Hindlimb muscle (tissue), 1 donor: ENCODE measurements at regions not wholly inside any gene's neighbourhood (a gene's known extent, or its start where the extent isn't known, plus 50 kb on each side); places are given as distances from the start of the nearest gene placed in this dataset.

Experiments
- DNase-seq: peaks from one replicate; pipeline ENCODE4 v3.0.0-alpha.2; 2013

DNA sequence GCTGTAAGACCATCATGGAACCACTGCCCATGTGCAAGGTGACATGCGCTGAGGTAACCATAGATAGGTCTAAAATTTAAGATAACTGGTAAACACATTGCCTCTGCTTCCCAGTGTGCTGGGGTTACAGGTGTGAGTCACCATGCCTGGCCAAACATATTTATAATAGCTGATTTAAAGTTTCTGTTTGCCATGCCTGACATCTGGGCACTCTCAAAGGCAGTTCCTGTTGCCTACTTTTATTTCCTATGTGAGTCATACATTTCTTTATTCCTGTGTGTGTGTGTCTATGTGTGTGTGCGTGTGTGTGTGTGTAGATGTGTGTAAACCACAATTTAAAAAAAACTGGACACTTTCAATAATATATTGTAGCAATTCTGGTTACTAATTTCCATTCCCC is 415.2 kb upstream of the NETO1 start:
- no peak for DNase-seq

GRCh38 chr18:73279498-73279897 is 411.7 kb upstream of the NETO1 start:
- DNase-seq = no peak

GRCh38 chr18:73274812-73275621 is 407.2 kb upstream of the NETO1 start:
- no peak for DNase-seq

DNA sequence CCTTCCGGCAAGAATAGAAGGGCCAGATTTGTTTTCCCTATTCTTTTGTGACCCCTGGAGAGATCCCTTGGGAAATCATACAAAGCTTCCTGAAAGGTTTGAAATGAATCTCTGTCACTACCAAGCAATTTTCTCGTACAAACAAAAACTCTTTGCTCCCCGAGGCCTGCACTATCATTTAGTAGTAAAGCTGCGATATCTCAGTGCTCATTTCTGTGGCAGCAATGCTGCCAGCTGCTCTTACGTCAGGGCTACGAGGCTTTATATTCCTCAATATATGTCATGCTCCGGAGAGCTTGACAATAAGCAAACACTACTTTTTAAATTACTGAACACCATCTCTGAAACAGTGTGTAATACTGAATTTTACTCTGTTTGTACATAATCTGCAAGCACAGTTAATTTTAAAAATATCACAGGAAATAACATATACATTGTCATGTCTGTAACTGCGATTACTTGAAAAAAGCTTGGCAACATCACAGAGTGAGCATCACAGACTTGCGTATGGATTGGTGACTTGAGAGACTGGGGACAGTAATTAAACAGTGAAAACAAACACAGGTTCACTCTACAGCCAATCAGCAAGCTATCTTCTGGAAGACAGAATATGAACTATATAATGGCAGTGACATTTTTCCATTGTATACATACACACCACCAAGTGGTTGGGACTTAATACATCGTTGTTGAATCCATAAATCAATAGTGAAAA is 403.3 kb upstream of the NETO1 start:
- no peak for DNase-seq

- DNase-seq = no peak
Observed at GRCh38 chr18:73264562-73264921, 396.8 kb upstream of the NETO1 start.

DNA sequence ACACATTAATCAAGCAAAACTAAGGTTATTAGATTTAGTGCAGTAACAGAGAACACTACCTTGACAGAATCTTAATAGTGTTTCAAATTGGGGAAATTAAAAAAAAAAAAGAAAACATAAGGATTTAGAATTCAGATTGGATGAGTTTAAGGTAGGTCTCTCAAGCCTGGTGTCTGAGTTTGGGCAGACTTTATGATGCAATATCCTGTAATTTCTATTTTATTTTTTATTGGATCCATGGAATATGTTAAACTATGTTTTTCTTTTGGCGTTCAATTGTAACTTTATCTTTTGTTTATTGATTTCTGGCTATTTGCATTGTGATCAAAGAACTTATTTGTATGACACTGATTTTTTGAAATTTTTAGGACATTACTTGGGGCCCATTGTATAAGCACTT is 394.1 kb upstream of the NETO1 start:
- DNase-seq = no peak

GRCh38 chr18:73261243-73261642 is 393.5 kb upstream of the NETO1 start:
- DNase-seq = no peak

DNA sequence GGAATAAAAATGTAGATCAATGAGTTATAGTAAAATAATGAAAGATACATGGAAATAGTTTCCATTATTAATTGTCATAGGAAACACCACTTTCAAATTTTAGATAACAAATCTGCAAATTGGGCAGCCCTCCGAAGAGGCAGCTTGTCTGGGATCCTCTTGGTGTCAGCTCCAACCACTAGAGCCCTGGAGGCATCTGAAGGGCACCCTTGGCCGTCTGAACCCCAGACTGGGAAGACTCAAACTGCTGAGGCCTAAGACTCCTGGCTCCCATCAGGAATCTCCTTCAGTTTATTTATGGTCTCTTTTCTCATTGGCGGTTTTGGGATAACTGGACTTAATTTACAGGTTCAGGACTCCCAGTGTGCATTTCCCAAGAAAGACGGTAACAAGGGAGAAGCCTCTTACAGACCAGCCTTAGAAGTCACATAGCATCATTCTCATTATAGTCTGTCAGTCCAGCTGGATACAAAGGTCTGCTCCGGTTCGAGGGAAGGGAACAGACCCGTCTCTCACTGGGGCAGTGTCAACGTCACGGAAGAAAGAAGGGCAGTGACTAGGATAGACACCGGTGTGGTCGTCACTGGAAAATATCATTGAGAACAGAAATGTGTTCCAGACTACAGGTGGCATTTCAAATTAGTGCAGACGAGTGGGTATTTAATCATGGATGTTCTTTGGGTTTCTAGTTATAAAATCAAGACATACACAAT is 390.7 kb upstream of the NETO1 start:
- DNase-seq = no peak

- no peak for DNase-seq
Observed at GRCh38 chr18:73254564-73254963, 386.8 kb upstream of the NETO1 start.

- DNase-seq = no peak
Observed at GRCh38 chr18:73249030-73249429, 381.2 kb upstream of the NETO1 start.

DNA sequence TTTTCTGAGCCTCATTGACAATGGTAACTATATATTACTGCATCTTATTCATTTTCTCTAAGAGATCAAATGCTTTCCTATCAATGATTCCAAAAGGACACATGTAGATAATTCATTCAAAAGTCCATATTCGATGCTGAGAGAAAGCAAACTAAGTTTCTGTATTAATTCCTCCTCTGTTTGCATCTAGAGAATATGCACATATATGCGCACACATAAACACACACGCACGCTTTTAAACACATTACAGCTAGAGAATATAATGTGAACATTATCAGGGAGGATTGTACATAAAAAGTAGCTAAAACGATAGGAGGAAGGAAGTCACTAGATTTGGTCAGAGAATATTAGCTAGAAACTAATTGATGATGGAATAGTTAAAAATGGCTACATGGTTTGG is 379.0 kb upstream of the NETO1 start:
- DNase-seq = no peak

DNA sequence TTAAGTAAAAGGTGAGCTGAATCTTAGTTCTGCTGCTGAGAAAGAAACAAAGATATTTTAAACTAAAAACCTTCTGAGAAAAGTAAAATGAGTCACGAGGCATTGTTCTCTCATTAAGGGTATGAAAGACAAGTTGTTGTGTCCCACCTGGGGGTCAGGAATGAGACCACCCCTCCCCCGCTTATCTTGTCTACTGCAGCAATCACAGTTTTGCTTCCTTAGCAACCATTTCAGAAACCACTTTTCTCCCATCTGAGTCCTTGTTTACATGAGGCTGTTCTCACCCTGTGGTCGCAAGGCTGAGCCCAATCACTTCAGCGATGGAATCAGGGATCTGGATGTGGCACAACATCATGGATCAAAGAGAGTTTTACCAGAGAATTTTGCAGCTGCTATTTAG is 377.6 kb upstream of the NETO1 start:
- no peak for DNase-seq

GRCh38 chr18:73244401-73244800 is 376.6 kb upstream of the NETO1 start:
- peak; percentile 19 for DNase-seq

GRCh38 chr18:73240899-73241298 is 373.1 kb upstream of the NETO1 start:
- DNase-seq = no peak

DNA sequence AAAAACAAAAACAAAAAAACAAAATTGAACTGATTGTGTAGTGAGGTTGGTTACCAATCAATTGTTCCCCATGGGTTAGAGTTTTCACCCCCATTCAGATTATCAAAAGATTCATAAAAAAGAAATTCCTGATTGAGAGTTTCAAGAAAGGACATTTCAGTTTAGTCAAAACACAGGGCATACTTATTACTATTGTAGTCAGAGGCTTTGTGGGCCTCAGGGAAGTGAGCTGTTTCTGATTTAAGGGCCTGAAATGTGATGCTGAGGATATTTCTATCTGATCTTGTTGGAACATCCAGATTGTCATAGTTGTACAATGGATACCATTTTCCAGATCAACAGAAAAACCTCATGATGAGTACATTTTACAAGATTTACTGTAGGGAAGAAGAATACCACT is 368.1 kb upstream of the NETO1 start:
- no peak for DNase-seq

- DNase-seq = no peak
Observed at GRCh38 chr18:73235491-73235890, 367.7 kb upstream of the NETO1 start.

DNA sequence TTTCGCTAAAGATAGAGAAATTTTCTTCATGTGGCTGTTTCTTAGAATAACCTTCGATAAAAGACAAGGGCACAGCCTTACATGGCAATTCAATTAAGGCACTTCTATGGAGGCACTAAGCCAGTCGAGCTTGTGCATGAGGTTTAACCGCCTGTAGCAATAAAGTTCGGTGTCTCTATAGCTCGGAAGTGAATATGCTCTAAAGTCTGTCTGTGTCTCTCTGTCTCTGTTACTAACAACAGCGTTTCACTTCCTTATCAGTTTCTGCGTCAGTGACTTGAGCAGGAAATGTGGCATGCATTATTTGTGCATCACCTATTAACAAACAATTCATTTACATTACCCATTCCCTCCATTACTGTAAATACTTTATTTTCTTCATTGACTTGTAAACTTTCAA is 365.1 kb upstream of the NETO1 start:
- DNase-seq = no peak

- no peak for DNase-seq
Observed at GRCh38 chr18:73220663-73221062, 352.9 kb upstream of the NETO1 start.

DNA sequence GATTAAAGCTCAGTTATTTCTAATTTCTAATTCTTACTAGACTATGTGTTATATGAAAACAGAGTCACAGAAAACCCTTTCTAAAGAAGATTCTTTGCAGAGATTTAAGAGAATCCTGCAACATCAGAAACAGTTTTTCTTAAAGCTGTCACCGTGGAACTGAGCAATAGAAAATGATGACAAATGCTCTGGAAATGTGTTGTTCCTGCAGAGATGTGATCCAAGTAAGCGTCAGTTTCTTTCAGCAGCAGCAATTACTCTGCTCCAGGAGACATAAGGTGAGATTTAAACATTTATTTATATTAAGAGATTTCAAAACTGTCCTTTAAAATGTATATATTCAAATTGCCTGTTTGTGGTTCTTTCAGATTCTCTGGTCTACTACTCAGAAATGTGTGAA is 350.5 kb upstream of the NETO1 start:
- DNase-seq = no peak

GRCh38 chr18:73214970-73215369 is 347.2 kb upstream of the NETO1 start:
- DNase-seq = no peak

- DNase-seq = no peak
Observed at GRCh38 chr18:73212442-73212841, 344.7 kb upstream of the NETO1 start.

GRCh38 chr18:73201940-73202339 is 334.2 kb upstream of the NETO1 start:
- DNase-seq = no peak

DNA sequence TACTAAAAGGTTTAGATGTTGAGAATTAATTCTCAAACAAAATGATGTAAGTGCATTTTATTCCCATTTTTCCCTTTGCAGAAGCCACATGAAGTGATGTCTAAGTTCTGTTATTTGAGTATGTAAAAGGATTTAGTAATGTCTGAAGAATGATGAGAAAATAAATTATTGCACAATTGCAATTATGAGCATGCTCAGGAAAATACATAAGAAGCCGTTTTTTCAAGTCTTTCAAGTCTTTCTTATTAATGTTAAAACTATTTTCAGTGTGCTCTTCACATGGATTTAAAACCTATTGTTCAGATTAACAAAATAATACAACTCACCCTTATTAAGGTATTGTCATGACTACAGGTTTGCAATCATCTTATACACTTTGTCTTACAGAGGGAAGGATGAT is 331.4 kb upstream of the NETO1 start:
- DNase-seq = no peak

GRCh38 chr18:73189718-73190117 is 321.9 kb upstream of the NETO1 start:
- no peak for DNase-seq
